ENCODE measurements at regions not wholly inside any gene's neighbourhood (a gene's known extent, or its start where the extent isn't known, plus 50 kb on each side); places are given as distances from the start of the nearest gene placed in this dataset.

DNA sequence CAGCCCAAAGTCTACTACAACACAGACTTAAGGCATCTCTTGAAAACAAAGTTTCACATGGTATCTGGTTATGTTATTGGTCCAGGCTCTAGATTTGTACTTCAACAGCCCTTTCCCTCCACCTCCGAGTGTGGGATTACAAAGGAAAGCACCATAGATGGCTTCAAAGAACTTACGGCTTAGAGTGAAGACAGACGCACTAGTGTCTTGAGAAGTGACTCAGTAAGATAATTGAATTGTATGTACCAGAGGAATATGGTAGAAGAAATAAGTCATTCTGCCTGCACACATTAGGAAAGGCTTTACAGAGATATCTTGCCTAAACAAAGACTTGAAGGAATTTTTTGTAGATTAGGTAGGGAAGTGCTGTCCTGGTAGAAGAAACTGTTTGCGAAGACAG lies 392.3 kb upstream of the TNP1 start:
- TF ChIP-seq, protein P1, sequence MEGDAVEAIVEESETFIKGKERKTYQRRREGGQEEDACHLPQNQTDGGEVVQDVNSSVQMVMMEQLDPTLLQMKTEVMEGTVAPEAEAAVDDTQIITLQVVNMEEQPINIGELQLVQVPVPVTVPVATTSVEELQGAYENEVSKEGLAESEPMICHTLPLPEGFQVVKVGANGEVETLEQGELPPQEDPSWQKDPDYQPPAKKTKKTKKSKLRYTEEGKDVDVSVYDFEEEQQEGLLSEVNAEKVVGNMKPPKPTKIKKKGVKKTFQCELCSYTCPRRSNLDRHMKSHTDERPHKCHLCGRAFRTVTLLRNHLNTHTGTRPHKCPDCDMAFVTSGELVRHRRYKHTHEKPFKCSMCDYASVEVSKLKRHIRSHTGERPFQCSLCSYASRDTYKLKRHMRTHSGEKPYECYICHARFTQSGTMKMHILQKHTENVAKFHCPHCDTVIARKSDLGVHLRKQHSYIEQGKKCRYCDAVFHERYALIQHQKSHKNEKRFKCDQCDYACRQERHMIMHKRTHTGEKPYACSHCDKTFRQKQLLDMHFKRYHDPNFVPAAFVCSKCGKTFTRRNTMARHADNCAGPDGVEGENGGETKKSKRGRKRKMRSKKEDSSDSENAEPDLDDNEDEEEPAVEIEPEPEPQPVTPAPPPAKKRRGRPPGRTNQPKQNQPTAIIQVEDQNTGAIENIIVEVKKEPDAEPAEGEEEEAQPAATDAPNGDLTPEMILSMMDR (IDR thresholded peaks at IDR 0.05): no peak
- no peak for TF ChIP-seq ZFX (IDR thresholded peaks at IDR 0.05; ENCODE audit: borderline replicate concordance)
- no peak overlapping the region for H3K27ac ChIP-seq

DNA sequence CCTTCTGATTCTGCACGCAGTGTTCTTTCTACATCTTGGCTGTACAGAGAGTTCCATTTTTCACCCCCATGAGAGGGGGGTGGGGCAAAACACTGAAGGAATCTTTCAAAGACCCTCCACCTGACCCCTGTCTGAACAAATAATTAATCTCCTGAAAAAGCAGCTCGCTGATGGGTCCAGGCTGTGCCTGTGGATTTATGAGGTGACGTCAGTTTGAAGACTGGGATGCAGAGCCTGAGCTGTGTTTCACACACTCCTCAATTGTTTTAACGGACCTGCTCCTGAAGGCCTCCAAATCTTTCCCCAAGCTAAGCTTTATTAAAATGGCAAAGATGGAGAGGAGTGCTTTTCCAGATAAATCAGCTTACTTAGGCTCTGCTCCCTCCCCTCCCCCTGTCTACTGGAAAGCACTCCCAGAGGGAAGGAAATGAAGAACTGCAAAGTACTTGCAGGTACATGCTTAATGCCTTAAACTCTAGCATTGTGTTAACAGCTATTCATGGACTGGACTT lies 390.2 kb upstream of the TNP1 start:
- no peak overlapping the region for H3K27ac ChIP-seq
- TF ChIP-seq, protein P1 (IDR thresholded peaks at IDR 0.05): no peak
- no peak for TF ChIP-seq ZFX (IDR thresholded peaks at IDR 0.05; ENCODE audit: borderline replicate concordance)

DNA sequence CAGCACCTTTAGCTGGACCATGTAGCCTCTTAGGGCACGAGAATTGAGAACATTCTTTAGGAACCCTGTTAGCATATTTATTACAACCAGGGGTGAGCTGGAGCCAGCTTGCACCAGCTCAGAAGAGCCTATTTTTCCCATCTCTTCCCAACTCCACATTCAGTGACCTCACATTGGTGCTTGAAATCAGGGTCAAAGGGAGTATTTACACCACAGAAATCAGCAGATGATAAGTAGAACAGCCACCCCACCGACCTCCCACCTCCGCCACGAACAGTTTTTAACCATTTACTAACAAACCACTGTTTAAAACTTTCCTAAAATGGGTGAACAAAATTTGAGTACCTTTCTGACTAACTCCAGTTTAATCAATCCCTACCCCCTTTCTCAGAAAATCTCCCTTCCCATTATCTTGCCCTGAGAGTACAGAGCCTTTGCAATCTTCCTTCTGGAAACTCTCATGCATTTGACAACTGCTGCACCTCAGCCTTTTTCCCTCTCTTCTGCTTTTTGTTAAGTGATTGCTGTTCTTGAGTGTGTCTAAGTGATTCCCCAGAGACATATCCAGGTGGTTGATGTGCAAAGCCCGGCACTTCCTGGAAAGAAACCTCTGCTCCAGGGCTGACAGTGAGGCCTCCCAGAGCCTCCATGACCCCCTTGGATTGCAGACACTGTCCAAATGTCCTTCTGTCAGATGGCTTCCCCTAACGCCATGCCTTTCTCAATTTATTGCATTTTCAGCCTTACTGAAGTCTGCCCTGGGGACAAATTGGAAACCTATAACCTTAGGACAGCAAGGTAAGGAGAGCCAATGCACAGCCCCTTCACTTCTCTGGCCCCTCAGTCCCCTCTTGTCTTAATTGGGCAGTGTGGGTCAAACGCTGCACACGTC lies 389.5 kb upstream of the TNP1 start:
- TF ChIP-seq, protein P1 (IDR thresholded peaks at IDR 0.05): no peak
- no peak for TF ChIP-seq ZFX (IDR thresholded peaks at IDR 0.05; ENCODE audit: borderline replicate concordance)
- no peak overlapping the region for H3K27ac ChIP-seq

DNA sequence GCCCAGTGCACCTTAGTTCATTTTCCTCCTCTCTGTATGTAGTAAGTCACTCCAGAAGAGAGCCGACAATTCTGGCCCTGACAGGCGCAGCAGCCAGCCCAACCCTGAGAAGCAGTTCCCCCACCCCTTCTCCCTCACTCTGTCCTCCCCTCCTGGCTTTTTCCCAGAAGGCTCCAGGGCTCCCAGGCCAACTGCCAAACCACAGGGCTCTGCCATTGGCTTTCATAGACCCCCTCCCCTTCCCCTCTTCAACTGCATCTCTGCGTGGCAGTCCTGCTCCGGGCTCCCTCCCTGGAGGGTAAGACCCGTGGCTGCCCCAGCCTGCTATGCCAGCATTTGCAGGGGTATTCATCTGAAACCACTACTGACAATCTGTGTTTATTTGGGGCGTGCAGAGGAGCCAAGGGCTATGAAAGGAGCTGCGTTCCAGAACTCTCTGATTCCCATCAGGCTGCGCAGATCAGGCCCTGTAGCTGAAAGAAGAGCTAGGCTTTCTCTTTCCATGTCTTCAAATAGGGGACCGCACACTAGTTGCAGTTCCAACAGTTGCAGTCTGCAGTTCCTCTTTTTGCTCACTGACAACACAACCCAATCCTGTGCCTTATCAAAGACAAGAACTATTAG lies 388.6 kb upstream of the TNP1 start:
- no peak overlapping the region for H3K27ac ChIP-seq
- TF ChIP-seq, protein P1 (IDR thresholded peaks at IDR 0.05): no peak
- TF ChIP-seq ZFX (IDR thresholded peaks at IDR 0.05; ENCODE audit: borderline replicate concordance): no peak

DNA sequence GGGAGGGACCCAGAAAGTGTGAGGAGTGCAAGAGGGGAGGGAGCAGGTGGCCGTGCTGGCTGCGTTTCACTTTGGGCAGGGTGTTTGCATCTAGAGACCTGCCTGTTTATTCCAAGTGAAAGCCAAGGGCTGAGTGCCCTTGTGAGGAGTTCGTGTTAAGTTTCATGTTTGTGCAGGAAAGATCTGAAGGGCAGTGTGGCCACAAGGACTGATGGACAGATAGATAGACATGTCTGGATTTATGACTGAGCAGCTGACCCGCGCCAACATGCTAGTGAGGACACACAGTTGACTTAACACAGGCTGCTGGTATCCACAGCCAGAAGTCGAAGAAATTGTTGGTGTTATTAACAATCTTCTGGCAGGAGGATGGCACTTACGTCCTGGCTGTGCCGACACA lies 387.6 kb upstream of the TNP1 start:
- no peak for TF ChIP-seq ZFX (IDR thresholded peaks at IDR 0.05; ENCODE audit: borderline replicate concordance)
- TF ChIP-seq, protein P1 (IDR thresholded peaks at IDR 0.05): no peak
- H3K27ac ChIP-seq: no peak overlapping the region

DNA sequence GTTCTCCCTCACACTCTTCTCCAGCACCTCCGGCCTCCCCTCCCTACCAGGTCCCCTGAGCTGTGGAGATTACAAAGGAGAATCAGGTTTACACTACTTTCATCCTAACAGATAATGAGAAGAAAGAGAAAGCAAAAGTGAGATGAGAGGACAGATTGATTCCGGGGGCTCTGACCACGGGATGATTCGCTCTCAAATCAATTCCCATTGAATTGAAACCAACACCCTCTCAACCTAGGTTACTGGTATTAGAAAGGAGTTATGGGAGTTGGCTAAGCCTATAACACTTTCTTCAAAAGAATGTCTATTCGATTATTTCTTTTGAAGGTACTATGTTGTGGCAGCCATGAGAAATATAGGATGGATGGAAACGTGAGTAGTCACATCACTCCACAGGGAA lies 386.2 kb upstream of the TNP1 start:
- TF ChIP-seq, protein P1 (IDR thresholded peaks at IDR 0.05): no peak
- TF ChIP-seq ZFX (IDR thresholded peaks at IDR 0.05; ENCODE audit: borderline replicate concordance): no peak
- H3K27ac ChIP-seq: no peak overlapping the region

DNA sequence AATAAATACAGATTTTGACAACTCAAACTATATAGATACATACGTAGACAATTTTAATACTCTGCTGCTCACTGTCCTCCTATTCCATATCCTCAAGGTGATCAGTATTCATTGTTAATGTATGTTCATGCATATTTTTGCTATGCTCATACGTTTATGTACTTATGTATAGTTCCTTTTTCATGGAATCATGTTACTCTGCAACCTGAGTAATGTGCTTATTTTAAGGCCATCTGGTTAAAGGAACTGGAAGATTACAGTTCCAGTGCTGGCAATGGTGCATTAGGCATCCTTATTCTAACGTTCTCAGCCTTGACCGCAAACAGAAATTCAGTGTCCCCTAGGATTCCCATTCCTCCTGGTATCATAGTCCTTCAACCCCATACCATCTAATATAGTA lies 385.0 kb upstream of the TNP1 start:
- no peak for TF ChIP-seq ZFX (IDR thresholded peaks at IDR 0.05; ENCODE audit: borderline replicate concordance)
- H3K27ac ChIP-seq: no peak overlapping the region
